ENCODE measurements at regions not wholly inside any gene's neighbourhood (a gene's known extent, or its start where the extent isn't known, plus 50 kb on each side); places are given as distances from the start of the nearest gene placed in this dataset.

DNA sequence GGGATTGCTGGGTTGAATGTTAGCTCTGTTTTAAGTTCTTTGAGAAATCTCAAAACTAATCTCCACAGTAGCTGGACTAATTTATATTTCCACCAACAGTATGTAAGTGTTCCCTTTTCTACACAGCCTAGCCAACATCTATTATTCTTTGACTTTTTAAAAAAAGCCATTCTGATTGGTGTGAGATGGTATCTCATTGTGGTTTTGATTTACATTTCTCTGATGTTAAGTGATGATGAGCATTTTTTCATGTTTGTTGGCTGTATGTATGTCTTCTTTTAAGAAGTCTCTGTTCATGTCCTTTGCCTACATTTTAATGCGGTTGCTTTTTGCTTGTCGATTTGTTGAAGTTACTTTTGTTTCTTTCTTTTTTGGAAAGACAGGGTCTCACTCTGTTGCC lies 301.1 kb upstream of the OR4E1 start:
- TF ChIP-seq POLR2AphosphoS5 (IDR thresholded peaks at IDR 0.05; ENCODE audit: borderline replicate concordance, low read depth, low read length) (no peak), EZH2 (IDR thresholded peaks at IDR 0.05) (no peak)

All from SK-N-MC (cell line).